Femur (tissue), 1 donor: ENCODE measurements at regions not wholly inside any gene's neighbourhood (a gene's known extent, or its start where the extent isn't known, plus 50 kb on each side); places are given as distances from the start of the nearest gene placed in this dataset.
"Not testable (repeated sequence)": the region's sequence is repeated elsewhere in the genome, so short reads cannot be mapped to it uniquely, and the experiment has no call there.

ENCODE experiments used
- DNase-seq: peaks from one replicate; pipeline ENCODE4 v3.0.0-alpha.2; 2017

DNA sequence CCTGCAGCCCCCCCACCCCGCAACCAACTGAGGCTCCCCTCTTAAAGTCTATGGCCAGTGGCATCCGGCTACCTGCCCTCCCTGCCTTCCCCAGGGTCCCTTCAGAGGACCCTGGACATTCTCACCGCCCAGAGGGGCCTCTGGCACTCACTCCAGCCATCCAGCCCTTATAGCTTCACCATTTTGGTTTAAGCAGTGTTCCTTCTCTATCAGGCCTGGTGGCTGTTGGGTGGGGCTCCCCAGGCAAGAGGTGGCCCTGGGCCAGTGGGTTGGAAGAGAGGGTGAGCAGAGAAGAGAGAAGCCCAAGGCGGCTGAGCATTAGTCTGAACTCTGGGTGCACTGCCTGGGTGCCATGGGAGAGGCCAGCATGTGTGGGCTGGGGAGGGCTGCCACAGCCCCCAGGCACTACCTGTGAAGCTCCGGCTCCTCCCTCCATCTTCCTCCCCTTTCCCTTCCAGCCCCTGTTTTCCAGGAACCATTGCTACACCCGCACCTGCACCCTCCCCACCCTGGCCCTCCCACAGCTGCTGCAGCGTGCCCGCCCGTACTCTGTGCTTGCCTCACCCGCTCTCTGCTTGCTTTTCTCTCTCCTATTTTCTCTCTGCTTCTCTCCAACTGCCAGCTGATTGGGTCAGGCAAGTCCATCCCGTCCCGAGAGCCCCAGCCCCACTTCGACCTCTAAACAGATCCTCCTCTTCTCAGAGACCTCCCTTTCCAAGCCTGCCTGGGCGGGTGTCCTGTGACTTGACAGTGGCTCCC lies 168.2 kb downstream of the TBC1D2B start:
- DNase-seq, result peak; percentile 14

GRCh38 chr15:77908752-77909111 lies 168.8 kb downstream of the TBC1D2B start:
- DNase-seq, result not testable (repeated sequence)

DNA sequence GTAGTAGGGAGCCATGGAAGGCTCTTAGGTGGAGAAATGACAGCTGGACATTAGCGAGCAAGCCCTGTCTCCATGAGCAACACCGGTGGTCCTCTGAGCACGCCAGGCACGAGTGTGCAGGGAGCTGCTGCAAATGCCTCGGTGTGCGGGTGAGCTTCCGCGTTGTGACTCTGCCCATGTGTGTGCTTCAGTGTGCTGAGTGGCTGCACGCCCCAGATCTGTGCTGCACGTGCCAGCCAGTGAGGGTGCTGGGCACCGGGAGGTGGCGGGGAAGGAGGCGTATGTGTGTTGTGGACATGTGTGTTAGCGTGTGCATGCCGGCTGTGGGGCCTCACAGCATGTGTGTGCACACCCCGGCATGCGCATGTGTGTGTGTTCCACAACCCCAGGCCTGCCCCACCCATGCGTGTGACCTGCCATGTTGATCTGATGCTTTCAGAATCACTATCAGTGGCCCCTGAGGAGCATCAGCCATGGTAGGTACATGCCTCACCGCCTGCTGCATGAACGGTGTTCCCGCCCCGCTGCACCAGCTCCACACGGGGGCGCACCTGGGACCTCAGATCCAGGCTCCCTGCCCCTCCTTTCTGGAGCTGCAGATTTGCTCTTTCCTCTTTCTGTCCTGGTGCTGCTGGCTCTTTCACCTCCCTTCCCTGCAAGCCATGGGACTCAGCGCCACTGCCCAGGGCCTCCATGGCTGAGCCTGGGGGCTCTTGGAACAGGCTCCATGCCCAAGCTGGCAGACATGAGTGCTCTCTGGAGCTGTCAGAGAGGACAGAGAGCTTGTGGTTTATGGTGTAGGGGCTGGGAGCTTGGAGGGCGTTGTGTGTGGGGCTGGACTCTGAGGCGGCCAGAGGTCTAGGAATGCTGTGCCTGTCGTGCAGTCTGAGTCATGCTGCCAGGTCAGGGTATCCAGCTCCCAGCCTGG lies 169.4 kb downstream of the TBC1D2B start:
- no peak for DNase-seq

DNA sequence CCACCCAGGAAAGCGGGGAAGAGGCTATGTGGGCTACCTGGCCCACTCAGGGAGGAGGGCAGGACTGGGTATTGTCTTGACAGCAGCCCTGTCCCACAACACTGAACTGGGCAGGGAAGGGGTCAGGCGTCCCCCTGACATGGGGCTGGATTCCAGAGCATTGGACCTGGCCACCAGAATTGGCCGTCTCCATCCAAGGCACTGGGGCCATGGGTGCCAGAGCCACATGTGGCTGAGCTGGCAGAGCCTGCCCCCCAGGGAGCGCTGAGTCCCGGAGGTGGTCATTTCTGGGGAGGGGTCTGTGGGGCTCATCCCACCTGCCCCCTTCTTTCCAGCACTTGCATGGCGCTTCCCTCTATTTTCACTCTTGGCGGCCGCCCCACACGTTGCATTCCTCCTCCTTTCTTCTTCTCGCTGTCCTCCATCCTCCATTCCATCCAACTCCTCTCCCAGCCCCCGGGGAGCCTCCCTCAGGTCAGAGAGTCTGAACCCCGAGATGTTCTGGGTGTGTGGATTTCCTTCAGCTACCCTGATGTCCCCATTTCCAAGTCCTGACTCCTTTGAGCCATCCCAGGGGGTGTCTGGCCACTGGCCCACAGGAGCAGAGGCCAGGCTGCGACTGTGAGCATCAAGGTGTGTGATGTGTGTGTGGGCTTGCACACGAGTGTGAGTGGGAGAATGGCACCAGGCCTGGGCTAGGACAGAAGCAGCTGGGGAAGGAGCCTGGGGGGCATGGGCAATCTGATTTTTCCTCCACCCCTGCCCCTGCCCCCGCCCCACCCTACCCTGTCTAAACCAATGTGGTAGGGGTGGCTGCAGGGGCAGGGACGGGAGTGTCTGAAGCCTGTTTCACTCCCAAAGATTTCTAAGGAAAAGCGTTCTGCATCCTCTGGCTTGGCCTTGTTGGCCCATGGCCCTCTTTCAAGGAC lies 171.2 kb downstream of the TBC1D2B start:
- DNase-seq, result not testable (repeated sequence)

DNA sequence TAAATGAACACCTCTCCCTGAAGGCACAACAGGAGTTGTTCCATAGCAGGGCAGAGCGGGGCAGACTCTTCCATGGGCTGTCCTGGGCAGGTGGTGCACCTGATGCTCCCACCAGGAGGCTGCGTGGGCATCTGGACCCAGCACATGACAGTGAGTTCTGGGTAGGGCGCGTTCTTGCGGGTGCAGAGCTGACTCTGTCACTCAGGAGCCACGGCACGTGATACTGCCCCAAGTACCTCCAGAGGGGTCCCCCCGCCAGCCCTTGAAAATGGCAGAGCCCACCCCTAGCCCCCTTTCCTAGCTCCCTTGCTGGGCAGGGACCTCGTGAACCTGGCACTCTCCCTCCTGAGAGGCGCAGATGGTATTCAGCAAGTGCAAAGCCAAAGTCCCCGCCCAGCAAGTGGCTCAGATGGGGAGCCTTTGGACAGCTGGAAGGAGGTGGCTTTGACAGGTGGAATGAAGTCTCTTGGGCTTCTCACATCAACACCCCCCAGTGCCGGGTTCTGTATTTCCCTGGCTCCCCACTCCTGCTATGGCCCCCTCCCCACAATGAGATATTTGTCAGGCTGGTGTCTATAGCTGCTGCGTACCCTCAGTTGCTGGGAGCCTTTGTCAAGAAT lies 172.1 kb downstream of the TBC1D2B start:
- peak; percentile 24 for DNase-seq

- no peak for DNase-seq
Observed at GRCh38 chr15:77904901-77905300, 172.6 kb downstream of the TBC1D2B start.

GRCh38 chr15:77904436-77904821 lies 173.1 kb downstream of the TBC1D2B start:
- DNase-seq, result no peak

DNA sequence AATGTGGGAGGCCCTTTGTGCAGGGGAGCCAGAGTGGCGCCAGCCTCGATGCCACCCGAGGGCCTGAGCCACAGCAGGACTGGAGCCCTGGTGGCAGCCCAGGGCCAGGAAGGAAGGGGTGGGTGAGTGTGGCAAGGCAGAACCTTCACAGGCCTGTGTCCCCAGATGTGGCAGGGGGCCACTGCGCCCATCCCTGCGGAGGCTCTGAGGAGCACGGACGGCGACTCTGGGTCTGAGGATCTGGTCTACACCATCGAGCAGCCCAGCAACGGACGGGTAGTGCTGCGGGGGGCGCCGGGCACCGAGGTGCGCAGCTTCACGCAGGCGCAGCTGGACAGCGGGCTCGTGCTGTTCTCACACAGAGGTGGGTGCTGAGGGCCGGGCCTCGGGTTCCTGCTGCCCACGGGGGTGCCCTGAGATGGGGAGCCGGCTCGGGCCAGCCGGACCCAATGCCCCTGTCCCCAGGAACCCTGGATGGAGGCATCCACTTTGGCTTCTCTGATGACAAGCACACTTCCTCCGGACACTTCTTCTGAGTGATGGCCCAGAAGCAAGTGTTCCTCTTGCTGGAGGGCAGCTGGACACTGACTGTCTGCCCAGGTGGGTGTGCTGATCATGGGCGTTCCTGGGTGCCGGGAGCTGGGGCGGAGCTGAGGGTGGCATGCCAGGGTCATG lies 173.6 kb downstream of the TBC1D2B start:
- DNase-seq, result peak; percentile 15

GRCh38 chr15:77902921-77903760 lies 174.4 kb downstream of the TBC1D2B start:
- peak; percentile 20 for DNase-seq

DNA sequence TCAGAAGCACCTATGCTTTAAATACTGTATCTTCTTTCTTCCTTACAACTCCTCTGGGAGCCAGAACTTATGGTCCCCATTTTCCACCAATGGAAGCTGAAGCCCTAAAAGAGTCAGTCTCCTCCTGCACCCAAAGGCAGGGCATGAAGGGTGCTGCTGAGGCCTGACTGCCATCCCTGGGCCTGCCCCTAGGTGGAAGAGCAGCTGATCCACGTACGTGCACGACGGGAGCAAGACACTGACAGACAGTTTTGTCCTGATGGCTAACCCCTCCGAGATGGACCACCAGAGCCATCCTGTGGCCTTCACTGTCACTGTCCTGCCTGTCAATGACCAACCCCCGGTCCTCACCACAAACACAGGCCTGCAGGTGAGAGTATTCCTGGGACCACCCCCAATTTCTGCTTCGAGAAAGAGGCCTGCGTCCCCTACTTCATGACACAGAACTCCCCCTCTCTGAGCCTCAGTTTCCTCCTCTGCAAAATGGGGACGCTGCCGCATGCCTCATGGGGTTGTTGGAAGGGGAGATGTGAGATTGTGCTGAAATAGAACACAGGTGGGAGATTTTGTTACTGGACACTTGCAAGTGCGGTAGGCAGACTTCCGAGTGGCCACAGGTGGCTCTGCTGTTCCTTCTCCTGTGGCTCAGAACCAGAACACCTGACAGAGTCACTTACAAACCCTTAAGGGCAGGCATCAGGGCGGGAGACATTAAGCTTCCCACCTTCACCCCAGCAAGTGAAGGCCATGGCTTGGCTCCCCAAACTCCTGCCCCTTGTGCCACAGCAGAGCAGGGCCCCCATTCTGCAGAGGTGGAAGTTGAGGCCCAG lies 175.4 kb downstream of the TBC1D2B start:
- DNase-seq, result peak; percentile 17

DNA sequence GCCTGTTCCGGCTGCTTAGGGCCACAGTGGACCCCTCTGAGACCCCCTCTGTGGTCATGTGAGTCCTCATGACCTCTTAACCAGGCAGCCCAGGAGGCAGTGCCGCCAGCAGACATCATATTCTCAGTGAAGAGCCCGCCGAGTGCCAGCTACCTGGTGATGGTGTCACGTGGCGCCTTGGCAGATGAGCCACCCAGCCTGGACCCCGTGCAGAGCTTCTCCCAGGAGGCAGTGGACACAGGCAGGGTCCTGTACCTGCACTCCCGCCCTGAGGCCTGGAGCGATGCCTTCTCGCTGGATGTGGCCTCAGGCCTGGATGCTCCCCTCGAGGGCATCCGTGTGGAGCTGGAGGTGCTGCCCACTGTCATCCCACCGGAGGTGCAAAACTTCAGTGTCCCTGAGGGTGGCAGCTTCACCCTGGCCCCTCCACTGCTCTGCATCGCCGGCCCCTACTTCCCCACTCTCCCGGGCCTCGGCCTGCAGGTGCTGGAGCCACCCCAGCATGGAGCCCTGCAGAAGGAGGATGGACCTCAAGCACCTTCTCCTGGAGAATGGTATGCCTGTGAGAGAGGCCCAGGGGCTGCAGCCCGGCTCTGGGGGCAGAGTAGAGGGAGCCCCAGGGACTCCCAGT lies 176.1 kb downstream of the TBC1D2B start:
- DNase-seq, result peak; percentile 17

- peak; percentile 40 for DNase-seq
Observed at GRCh38 chr15:77900331-77900963, 177.1 kb downstream of the TBC1D2B start.

DNA sequence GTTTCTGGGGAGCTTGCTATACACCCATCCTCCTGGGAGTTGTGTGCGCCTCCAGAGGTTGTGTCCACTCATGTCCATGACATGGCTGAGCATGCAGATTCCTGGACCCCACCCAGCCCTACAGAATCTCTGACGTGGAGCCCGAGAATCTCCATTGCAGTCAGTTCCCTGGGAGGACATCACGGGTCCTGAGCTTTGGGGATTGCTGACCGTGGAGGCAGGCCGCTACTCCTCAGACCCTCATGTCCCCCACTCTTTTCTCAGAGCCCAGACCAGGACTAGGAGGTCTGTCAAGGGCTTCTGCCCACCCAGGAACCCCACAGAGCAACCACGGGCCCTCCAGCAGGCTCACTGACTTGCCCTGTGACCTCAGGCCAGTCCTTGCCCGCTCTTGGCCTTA lies 177.7 kb downstream of the TBC1D2B start:
- peak; percentile 5 for DNase-seq

- DNase-seq, result peak; percentile 19
Observed at GRCh38 chr15:77898811-77899730, 178.4 kb downstream of the TBC1D2B start.

- DNase-seq, result no peak
Observed at GRCh38 chr15:77897896-77898406, 179.6 kb downstream of the TBC1D2B start.

GRCh38 chr15:77897113-77897895 lies 180.2 kb downstream of the TBC1D2B start:
- DNase-seq, result peak; percentile 15
